ENCODE measurements at regions not wholly inside any gene's neighbourhood (a gene's known extent, or its start where the extent isn't known, plus 50 kb on each side); places are given as distances from the start of the nearest gene placed in this dataset.
A peak's percentile ranks its signal among the peaks of the same experiment; 100 is the strongest.

DNA sequence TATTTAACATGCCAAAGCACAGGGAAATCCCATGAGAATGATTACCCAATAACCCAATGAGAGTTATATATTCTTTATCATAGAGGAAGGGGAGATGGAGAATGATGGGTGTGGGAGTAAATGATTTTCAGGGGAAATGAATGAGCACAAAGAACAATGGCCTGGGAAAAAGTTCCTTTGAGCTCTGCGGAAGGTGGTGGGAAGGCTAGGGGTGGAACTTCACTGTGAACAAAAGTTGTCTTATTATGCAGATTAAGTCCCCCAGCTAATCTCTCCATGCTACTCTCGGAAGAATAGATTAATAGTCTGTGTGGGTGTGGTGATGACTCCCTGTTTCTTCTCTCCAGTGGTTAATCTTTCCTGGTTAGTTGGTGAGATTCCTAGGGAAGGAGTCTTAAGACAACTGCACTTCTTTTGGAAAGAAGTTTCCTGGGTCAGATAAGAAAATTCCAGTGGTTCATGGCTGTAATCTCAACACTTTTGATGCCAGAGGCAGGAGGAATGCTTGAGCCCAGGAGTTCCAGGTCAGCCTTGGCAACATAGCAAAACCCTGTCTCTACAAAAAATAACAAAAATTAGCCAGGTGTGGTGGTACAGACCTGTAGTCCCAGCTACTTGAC, 71.6 kb downstream of the DNTTIP2 start:
- ChIA-PET POLR2A (no interaction called here), CTCF (interaction anchor here (1.1 to 1.6 kb wide), 2 partner anchors 13 to 178 kb away, joined by 3 read pairs; no protein-coding TSS in a partner anchor)
- DNase-seq (ENCODE audit: low spot score) (no peak), ATAC-seq (peak; percentile 34; the same call in 1 of the 2 replicates)
- Mint-ChIP-seq H3K27ac (no peak overlapping the region), H3K4me1 (peaks cover 14% of the 10 kb centered on the region), H3K36me3 (peaks cover 20% of the 10 kb centered on the region), H3K27me3 (ENCODE audit: low read depth) (no peaks in the 10 kb centered on the region), H3K9me3 (peaks cover 25% of the 10 kb centered on the region), H3K4me3 (no peak overlapping the region)
- TF ChIP-seq ZBTB21 (CRISPR knock-in tag; IDR thresholded peaks at IDR 0.05; ENCODE audit: borderline replicate concordance) (no peak), ETV6 (CRISPR knock-in tag; IDR thresholded peaks at IDR 0.05) (no peak), ESRRA (CRISPR knock-in tag; IDR thresholded peaks at IDR 0.05; ENCODE audit: borderline replicate concordance) (no peak), ZNF396 (CRISPR knock-in tag; IDR thresholded peaks at IDR 0.05; ENCODE audit: borderline replicate concordance) (no peak), ZNF138 (CRISPR knock-in tag; conservative IDR thresholded peaks at IDR 0.05) (no peak), FOXP1 (CRISPR knock-in tag; IDR thresholded peaks at IDR 0.05; ENCODE audit: borderline replicate concordance) (no peak), CBFB (CRISPR knock-in tag; IDR thresholded peaks at IDR 0.05; ENCODE audit: low read depth) (no peak)
- TF ChIP-seq, protein P1, sequence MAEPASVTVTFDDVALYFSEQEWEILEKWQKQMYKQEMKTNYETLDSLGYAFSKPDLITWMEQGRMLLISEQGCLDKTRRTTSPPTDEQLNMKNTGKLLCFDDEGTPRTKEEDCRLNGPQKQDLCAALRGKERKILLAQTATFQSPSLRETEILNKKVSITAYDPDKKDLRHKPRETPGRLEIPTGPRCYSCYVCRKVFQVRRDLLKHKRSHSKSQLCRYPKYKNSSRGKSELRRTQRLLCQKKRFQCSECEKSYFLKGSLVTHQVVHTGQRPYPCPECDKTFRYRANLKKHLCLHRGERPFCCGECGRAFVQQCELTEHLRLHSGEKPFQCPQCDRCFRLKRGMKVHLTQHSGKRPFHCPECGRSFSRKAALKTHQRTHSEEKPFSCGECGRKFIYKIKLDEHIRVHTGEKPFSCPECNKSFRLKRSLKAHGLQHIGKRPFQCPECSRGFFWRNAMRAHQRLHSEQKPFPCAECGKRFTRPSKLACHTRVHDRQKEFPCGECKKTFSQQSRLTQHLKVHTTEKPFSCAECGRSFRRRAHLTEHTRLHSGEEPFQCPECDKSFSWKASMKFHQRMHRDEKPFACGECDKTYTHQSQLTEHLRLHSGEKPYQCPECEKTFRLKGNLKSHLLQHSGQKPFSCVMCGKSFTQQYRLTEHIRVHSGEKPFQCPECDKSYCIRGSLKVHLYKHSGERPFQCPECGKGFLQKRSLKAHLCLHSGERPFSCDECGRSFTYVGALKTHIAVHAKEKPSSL (CRISPR knock-in tag; conservative IDR thresholded peaks at IDR 0.05) = no peak
- TF ChIP-seq, protein P2, sequence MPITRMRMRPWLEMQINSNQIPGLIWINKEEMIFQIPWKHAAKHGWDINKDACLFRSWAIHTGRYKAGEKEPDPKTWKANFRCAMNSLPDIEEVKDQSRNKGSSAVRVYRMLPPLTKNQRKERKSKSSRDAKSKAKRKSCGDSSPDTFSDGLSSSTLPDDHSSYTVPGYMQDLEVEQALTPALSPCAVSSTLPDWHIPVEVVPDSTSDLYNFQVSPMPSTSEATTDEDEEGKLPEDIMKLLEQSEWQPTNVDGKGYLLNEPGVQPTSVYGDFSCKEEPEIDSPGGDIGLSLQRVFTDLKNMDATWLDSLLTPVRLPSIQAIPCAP (CRISPR knock-in tag; IDR thresholded peaks at IDR 0.05) = no peak
- TF ChIP-seq, protein P3, sequence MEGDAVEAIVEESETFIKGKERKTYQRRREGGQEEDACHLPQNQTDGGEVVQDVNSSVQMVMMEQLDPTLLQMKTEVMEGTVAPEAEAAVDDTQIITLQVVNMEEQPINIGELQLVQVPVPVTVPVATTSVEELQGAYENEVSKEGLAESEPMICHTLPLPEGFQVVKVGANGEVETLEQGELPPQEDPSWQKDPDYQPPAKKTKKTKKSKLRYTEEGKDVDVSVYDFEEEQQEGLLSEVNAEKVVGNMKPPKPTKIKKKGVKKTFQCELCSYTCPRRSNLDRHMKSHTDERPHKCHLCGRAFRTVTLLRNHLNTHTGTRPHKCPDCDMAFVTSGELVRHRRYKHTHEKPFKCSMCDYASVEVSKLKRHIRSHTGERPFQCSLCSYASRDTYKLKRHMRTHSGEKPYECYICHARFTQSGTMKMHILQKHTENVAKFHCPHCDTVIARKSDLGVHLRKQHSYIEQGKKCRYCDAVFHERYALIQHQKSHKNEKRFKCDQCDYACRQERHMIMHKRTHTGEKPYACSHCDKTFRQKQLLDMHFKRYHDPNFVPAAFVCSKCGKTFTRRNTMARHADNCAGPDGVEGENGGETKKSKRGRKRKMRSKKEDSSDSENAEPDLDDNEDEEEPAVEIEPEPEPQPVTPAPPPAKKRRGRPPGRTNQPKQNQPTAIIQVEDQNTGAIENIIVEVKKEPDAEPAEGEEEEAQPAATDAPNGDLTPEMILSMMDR (IDR thresholded peaks at IDR 0.05) = no peak
- TF ChIP-seq, protein P4, sequence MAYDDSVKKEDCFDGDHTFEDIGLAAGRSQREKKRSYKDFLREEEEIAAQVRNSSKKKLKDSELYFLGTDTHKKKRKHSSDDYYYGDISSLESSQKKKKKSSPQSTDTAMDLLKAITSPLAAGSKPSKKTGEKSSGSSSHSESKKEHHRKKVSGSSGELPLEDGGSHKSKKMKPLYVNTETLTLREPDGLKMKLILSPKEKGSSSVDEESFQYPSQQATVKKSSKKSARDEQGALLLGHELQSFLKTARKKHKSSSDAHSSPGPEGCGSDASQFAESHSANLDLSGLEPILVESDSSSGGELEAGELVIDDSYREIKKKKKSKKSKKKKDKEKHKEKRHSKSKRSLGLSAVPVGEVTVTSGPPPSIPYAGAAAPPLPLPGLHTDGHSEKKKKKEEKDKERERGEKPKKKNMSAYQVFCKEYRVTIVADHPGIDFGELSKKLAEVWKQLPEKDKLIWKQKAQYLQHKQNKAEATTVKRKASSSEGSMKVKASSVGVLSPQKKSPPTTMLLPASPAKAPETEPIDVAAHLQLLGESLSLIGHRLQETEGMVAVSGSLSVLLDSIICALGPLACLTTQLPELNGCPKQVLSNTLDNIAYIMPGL (CRISPR knock-in tag; IDR thresholded peaks at IDR 0.05) = no peak
- TF ChIP-seq, protein P5, sequence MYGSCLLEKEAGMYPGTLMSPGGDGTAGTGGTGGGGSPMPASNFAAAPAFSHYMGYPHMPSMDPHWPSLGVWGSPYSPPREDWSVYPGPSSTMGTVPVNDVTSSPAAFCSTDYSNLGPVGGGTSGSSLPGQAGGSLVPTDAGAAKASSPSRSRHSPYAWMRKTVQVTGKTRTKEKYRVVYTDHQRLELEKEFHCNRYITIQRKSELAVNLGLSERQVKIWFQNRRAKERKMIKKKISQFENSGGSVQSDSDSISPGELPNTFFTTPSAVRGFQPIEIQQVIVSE (CRISPR knock-in tag; IDR thresholded peaks at IDR 0.05; ENCODE audit: borderline replicate concordance) = no peak
- TF ChIP-seq, protein P6, sequence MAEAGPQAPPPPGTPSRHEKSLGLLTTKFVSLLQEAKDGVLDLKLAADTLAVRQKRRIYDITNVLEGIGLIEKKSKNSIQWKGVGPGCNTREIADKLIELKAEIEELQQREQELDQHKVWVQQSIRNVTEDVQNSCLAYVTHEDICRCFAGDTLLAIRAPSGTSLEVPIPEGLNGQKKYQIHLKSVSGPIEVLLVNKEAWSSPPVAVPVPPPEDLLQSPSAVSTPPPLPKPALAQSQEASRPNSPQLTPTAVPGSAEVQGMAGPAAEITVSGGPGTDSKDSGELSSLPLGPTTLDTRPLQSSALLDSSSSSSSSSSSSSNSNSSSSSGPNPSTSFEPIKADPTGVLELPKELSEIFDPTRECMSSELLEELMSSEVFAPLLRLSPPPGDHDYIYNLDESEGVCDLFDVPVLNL (CRISPR knock-in tag; IDR thresholded peaks at IDR 0.05; ENCODE audit: borderline replicate concordance, low read depth) = no peak

DNA sequence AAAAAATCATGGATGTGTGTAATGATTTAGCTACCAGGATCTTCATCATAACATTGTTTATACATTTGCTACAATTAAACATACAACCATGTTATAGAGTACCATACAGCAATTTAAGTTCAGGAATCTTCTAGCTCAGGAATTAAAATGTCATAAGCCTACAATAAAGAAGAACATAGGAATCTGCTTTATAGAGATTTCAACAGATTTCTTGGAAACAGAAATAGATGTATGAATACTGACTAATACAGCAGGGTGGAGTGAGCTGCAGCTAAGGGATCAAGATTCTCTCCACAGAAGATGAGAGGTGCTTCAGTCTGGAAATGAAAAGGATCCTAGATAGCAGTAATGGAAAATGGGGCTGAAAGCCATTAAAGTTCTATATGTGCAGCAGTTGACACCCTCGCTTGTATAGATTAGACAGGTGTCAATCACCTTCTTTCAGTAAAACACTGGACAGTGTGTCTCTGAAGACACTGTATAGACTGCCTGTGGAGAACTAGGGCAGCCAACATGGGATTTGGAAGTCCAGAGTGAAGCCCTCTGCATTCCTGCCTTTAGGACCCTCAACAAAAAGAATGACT, 73.9 kb downstream of the DNTTIP2 start:
- H3K27me3 Mint-ChIP-seq (ENCODE audit: low read depth) = no peaks in the 10 kb centered on the region
- ChIA-PET POLR2A (no interaction called here), CTCF (no interaction called here)
- peaks cover 21% of the 10 kb centered on the region for H3K9me3 Mint-ChIP-seq
- ATAC-seq (no peak), DNase-seq (ENCODE audit: low spot score) (no peak)
- H3K27ac Mint-ChIP-seq = no peak overlapping the region
- H3K4me3 Mint-ChIP-seq = no peak overlapping the region
- peaks cover 11% of the 10 kb centered on the region for H3K4me1 Mint-ChIP-seq
- H3K36me3 Mint-ChIP-seq = peaks cover 20% of the 10 kb centered on the region
- TF ChIP-seq SMAD3 (CRISPR knock-in tag; IDR thresholded peaks at IDR 0.05; ENCODE audit: borderline replicate concordance) (no peak), TEAD1 (CRISPR knock-in tag; IDR thresholded peaks at IDR 0.05) (no peak), ATF1 (CRISPR knock-in tag; IDR thresholded peaks at IDR 0.05) (no peak), TP53 (CRISPR knock-in tag; IDR thresholded peaks at IDR 0.05) (no peak), OVOL2 (CRISPR knock-in tag; IDR thresholded peaks at IDR 0.05; ENCODE audit: borderline replicate concordance) (no peak), GRHL2 (CRISPR knock-in tag; IDR thresholded peaks at IDR 0.05; ENCODE audit: insufficient replicate concordance, severe bottlenecking) (no peak), KAT7 (CRISPR knock-in tag; IDR thresholded peaks at IDR 0.05; ENCODE audit: borderline replicate concordance) (no peak), IRF2 (CRISPR knock-in tag; IDR thresholded peaks at IDR 0.05; ENCODE audit: borderline replicate concordance, low read depth) (no peak)
- TF ChIP-seq, protein P7, sequence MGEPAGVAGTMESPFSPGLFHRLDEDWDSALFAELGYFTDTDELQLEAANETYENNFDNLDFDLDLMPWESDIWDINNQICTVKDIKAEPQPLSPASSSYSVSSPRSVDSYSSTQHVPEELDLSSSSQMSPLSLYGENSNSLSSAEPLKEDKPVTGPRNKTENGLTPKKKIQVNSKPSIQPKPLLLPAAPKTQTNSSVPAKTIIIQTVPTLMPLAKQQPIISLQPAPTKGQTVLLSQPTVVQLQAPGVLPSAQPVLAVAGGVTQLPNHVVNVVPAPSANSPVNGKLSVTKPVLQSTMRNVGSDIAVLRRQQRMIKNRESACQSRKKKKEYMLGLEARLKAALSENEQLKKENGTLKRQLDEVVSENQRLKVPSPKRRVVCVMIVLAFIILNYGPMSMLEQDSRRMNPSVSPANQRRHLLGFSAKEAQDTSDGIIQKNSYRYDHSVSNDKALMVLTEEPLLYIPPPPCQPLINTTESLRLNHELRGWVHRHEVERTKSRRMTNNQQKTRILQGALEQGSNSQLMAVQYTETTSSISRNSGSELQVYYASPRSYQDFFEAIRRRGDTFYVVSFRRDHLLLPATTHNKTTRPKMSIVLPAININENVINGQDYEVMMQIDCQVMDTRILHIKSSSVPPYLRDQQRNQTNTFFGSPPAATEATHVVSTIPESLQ (CRISPR knock-in tag; IDR thresholded peaks at IDR 0.05) = no peak
- TF ChIP-seq, protein P8, sequence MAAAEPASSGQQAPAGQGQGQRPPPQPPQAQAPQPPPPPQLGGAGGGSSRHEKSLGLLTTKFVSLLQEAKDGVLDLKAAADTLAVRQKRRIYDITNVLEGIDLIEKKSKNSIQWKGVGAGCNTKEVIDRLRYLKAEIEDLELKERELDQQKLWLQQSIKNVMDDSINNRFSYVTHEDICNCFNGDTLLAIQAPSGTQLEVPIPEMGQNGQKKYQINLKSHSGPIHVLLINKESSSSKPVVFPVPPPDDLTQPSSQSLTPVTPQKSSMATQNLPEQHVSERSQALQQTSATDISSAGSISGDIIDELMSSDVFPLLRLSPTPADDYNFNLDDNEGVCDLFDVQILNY (CRISPR knock-in tag; IDR thresholded peaks at IDR 0.05) = no peak

Measured in WTC11 (cell line).